ENCODE measurements at regions not wholly inside any gene's neighbourhood (a gene's known extent, or its start where the extent isn't known, plus 50 kb on each side); places are given as distances from the start of the nearest gene placed in this dataset.

DNA sequence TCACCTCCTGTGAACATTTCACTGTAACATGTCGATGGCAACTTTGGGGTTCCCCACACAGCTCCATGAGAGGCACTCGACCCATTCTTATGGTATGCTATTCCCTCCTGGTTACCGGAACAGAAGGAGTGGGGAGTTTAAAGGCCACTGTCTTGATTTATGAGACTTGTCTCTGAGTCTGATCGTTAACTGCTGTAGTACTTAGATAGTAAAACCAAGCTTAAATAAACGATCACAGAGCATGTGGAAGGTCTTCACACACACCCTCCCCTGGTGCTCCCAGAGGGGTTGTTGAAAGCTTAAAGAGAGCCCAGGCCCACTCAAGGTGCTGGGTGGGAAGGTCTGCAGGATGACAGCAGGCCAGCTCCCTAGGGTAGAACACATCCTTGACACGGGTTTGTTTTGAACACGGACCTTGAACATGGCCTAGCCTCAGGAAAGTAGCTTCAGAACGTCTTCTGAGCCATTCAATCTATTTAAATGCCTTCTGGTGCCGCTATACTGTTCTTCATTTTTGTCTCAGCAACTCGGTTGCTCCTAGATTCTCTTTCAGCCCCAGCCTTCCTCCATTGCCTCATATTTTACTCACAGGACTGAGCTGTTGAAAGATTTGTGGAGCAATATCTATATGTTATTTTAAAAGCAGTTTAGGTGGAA lies 335.3 kb downstream of the FGFR2 start:
- ATAC-seq, result no peak
- no peak overlapping the region for H3K27ac ChIP-seq (ENCODE audit: control insufficient read depth, insufficient read depth)
- H3K4me2 ChIP-seq (ENCODE audit: control insufficient read depth, insufficient read depth), result no peak overlapping the region
- H3K36me3 ChIP-seq (ENCODE audit: control insufficient read depth in 2 of 2, insufficient read depth in 2 of 2, low read length in 1 of 2), result no peaks in the 10 kb centered on the region
- intact Hi-C loops (cut with micrococcal nuclease; ENCODE audit: unreplicated experiment) (no loop called here), in situ Hi-C loops (cut with MboI) (no loop called here)
- no peak overlapping the region for H2AFZ ChIP-seq (ENCODE audit: control insufficient read depth, low read depth, low read length)
- no peaks in the 10 kb centered on the region for H3K27me3 ChIP-seq (replicated peaks in 1 of 2; ENCODE audit: control insufficient read depth in 2 of 2, insufficient read depth in 2 of 2, low read length in 1 of 2)
- WGBS (ENCODE audit: insufficient coverage, insufficient replicate concordance, low lambda C conversion rate, missing lambda C conversion rate), result 13% methylated on average over 10 of the region's 10 CpGs
- ChIA-PET RAD21 (ENCODE audit: unreplicated experiment) (no interaction called here), SMC1A (ENCODE audit: uncharacterized antibody, unreplicated experiment) (no interaction called here), POLR2A (no interaction called here), CTCF (no interaction called here)
- no peak overlapping the region for H3K9ac ChIP-seq (ENCODE audit: control insufficient read depth, insufficient read depth, low read length)
- H3K79me2 ChIP-seq (ENCODE audit: control insufficient read depth, insufficient read depth, low read length), result no peaks in the 10 kb centered on the region
- TF ChIP-seq MTA3 (IDR thresholded peaks at IDR 0.05; ENCODE audit: borderline replicate concordance, low read length), result no peak
- TF ChIP-seq, protein P1, sequence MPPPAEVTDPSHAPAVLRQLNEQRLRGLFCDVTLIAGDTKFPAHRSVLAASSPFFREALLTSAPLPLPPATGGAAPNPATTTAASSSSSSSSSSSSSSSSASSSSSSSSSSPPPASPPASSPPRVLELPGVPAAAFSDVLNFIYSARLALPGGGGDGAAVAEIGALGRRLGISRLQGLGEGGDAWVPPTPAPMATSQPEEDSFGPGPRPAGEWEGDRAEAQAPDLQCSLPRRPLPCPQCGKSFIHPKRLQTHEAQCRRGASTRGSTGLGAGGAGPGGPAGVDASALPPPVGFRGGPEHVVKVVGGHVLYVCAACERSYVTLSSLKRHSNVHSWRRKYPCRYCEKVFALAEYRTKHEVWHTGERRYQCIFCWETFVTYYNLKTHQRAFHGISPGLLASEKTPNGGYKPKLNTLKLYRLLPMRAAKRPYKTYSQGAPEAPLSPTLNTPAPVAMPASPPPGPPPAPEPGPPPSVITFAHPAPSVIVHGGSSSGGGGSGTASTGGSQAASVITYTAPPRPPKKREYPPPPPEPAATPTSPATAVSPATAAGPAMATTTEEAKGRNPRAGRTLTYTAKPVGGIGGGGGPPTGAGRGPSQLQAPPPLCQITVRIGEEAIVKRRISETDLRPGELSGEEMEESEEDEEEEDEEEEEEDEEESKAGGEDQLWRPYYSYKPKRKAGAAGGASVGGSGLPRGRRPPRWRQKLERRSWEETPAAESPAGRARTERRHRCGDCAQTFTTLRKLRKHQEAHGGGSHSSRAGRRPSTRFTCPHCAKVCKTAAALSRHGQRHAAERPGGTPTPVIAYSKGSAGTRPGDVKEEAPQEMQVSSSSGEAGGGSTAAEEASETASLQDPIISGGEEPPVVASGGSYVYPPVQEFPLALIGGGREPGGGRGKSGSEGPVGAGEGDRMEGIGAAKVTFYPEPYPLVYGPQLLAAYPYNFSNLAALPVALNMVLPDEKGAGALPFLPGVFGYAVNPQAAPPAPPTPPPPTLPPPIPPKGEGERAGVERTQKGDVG (CRISPR knock-in tag; IDR thresholded peaks at IDR 0.05), result no peak
- no peak for TF ChIP-seq ZNF207 (IDR thresholded peaks at IDR 0.05; ENCODE audit: borderline replicate concordance)
- H3K4me3 ChIP-seq, result no peak overlapping the region
- FAIRE-seq, result no peak
- H3K4me1 ChIP-seq (ENCODE audit: control insufficient read depth, insufficient read depth, low read length), result no peaks in the 10 kb centered on the region
- no peaks in the 10 kb centered on the region for H3K9me3 ChIP-seq (replicated peaks; ENCODE audit: control insufficient read depth, insufficient read depth, low read length)
- no peak for DNase-seq (ENCODE audit: low read depth, low spot score)
- H4K20me1 ChIP-seq (ENCODE audit: control insufficient read depth, insufficient read depth), result no peaks in the 10 kb centered on the region
- no TSS peak for BruUV-seq (replicated peaks)

DNA sequence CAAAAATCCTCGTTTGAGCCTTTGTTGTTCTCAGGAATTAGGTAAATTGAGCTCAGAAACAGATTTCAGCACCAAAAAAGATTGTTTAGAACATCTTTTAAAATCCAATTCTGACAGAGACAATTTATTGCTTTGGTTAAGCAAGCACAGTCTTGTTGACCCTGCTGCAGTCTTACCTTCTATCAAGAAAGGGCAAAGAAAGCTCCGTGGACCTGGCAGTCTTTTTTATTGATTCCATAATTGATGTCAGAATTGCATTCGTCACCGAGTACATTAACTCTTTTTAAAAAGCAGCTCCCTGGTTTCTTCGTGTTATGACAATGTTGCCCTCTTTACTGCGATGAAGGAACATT lies 334.8 kb downstream of the FGFR2 start:
- no peaks in the 10 kb centered on the region for H3K4me1 ChIP-seq (ENCODE audit: control insufficient read depth, insufficient read depth, low read length)
- no peak overlapping the region for H3K9ac ChIP-seq (ENCODE audit: control insufficient read depth, insufficient read depth, low read length)
- DNase-seq (ENCODE audit: low read depth, low spot score) (no peak), ATAC-seq (no peak), FAIRE-seq (no peak)
- ChIA-PET RAD21 (ENCODE audit: unreplicated experiment) (no interaction called here), SMC1A (ENCODE audit: uncharacterized antibody, unreplicated experiment) (no interaction called here), POLR2A (no interaction called here), CTCF (no interaction called here)
- H3K9me3 ChIP-seq (replicated peaks; ENCODE audit: control insufficient read depth, insufficient read depth, low read length), result no peaks in the 10 kb centered on the region
- in situ Hi-C loops (cut with MboI), result no loop called here
- H3K36me3 ChIP-seq (ENCODE audit: control insufficient read depth in 2 of 2, insufficient read depth in 2 of 2, low read length in 1 of 2), result no peaks in the 10 kb centered on the region
- WGBS (ENCODE audit: insufficient coverage, insufficient replicate concordance, low lambda C conversion rate, missing lambda C conversion rate), result 44% methylated on average over 6 of the region's 6 CpGs
- intact Hi-C loops (cut with micrococcal nuclease; ENCODE audit: unreplicated experiment), result no loop called here
- no peak overlapping the region for H3K27ac ChIP-seq (ENCODE audit: control insufficient read depth, insufficient read depth)
- H2AFZ ChIP-seq (ENCODE audit: control insufficient read depth, low read depth, low read length), result no peak overlapping the region
- H3K4me3 ChIP-seq, result no peak overlapping the region
- BruUV-seq (replicated peaks), result no TSS peak
- no peak overlapping the region for H3K4me2 ChIP-seq (ENCODE audit: control insufficient read depth, insufficient read depth)
- H3K27me3 ChIP-seq (replicated peaks in 1 of 2; ENCODE audit: control insufficient read depth in 2 of 2, insufficient read depth in 2 of 2, low read length in 1 of 2), result no peaks in the 10 kb centered on the region
- no peaks in the 10 kb centered on the region for H3K79me2 ChIP-seq (ENCODE audit: control insufficient read depth, insufficient read depth, low read length)
- H4K20me1 ChIP-seq (ENCODE audit: control insufficient read depth, insufficient read depth), result no peaks in the 10 kb centered on the region
- TF ChIP-seq CREB1 (IDR thresholded peaks at IDR 0.05; ENCODE audit: low read depth) (no peak), SMARCA5 (IDR thresholded peaks at IDR 0.05) (no peak), FOXK2 (IDR thresholded peaks at IDR 0.05) (no peak), MTA3 (IDR thresholded peaks at IDR 0.05; ENCODE audit: borderline replicate concordance, low read length) (no peak), JUND (IDR thresholded peaks at IDR 0.05; ENCODE audit: low read depth, low read length) (no peak)
- TF ChIP-seq, protein P2, sequence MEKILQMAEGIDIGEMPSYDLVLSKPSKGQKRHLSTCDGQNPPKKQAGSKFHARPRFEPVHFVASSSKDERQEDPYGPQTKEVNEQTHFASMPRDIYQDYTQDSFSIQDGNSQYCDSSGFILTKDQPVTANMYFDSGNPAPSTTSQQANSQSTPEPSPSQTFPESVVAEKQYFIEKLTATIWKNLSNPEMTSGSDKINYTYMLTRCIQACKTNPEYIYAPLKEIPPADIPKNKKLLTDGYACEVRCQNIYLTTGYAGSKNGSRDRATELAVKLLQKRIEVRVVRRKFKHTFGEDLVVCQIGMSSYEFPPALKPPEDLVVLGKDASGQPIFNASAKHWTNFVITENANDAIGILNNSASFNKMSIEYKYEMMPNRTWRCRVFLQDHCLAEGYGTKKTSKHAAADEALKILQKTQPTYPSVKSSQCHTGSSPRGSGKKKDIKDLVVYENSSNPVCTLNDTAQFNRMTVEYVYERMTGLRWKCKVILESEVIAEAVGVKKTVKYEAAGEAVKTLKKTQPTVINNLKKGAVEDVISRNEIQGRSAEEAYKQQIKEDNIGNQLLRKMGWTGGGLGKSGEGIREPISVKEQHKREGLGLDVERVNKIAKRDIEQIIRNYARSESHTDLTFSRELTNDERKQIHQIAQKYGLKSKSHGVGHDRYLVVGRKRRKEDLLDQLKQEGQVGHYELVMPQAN (conservative IDR thresholded peaks at IDR 0.05), result no peak
- TF ChIP-seq, protein P3, sequence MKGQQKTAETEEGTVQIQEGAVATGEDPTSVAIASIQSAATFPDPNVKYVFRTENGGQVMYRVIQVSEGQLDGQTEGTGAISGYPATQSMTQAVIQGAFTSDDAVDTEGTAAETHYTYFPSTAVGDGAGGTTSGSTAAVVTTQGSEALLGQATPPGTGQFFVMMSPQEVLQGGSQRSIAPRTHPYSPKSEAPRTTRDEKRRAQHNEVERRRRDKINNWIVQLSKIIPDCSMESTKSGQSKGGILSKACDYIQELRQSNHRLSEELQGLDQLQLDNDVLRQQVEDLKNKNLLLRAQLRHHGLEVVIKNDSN (IDR thresholded peaks at IDR 0.05; ENCODE audit: borderline replicate concordance, extremely low read length, insufficient read depth, low read depth, low read length), result no peak

Data from GM12878 (cell line).